Muscle of leg (tissue), 3 donors: ENCODE measurements at regions not wholly inside any gene's neighbourhood (a gene's known extent, or its start where the extent isn't known, plus 50 kb on each side); places are given as distances from the start of the nearest gene placed in this dataset.

Experiments
- DNase-seq: peaks from one replicate; pipeline ENCODE4 v3.0.0; 2013
- H3K27ac ChIP-seq: one replicate; pipeline ENCODE4 v1.5.1; 2013; ENCODE audit warnings: mild to moderate bottlenecking, low read length, control low read depth
- H3K27me3 ChIP-seq: one replicate; pipeline ENCODE4 v1.6.1; 2013; ENCODE audit warnings: low read length; ENCODE audit not compliant: control insufficient read depth, insufficient read depth
- H3K36me3 ChIP-seq: one replicate; pipeline ENCODE4 v1.6.1; 2013; ENCODE audit warnings: low read length; ENCODE audit not compliant: control insufficient read depth, insufficient read depth
- H3K4me1 ChIP-seq: one replicate; pipeline ENCODE4 v1.6.1; 2013; ENCODE audit warnings: low read length; ENCODE audit not compliant: control insufficient read depth, insufficient read depth
- H3K4me3 ChIP-seq: one replicate; pipeline ENCODE4 v1.5.1; 2013; ENCODE audit warnings: low read length, control low read depth
- H3K9me3 ChIP-seq: replicated peaks from 2 replicates; pipeline ENCODE4 v1.6.1; 2013; ENCODE audit warnings: low read depth, low read length; ENCODE audit not compliant: control insufficient read depth
- WGBS: methylation state at CpG from one replicate; pipeline ENCODE4 v1.1.5; 2013; ENCODE audit warnings: missing lambda C conversion rate; ENCODE audit not compliant: insufficient coverage; 5-methylcytosine and 5-hydroxymethylcytosine counted together

DNA sequence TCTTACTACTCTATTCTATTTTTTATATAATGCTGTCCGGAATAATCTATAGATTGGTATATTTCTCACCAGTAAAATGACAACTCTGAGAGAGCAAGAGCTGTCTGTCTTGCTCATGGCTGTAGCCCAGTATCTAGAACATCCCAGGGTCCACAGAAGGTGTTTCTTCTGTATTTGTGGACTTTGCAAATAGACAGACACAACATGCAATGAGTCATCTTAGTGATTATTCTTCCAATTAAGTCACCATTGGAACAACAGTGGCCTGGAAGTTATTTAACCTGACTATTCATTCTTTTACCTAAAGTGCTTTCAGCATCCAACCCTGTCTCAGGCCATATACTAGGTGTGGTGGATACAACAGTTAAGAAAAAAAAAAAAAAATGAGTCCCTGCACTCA lies 179.5 kb downstream of the PPARGC1A start:
- no CpG with 5 or more reads among the region's 1 CpG for WGBS
- Histone ChIP-seq H3K4me3 (no peak overlapping the region), H3K36me3 (no peaks in the 10 kb centered on the region), H3K9me3 (no peaks in the 10 kb centered on the region), H3K27me3 (no peaks in the 10 kb centered on the region), H3K27ac (no peak overlapping the region), H3K4me1 (no peaks in the 10 kb centered on the region)
- DNase-seq = no peak

DNA sequence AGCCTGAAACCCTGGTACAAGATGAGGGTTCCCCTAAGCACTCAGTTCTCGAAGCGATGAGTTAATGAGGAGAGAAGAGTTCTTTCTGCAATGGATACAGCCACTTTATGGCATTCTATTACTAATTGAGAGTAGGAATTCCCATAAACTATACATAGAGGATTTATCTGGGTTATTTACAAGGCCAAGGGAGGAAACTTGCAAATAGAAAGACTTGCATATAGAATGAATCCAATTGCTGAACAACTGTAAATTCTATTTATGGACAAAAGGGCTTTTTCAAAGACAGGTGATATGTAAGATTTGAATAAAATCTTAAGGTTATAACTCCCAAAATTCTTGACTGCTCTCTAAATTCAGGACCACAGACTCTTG lies 182.2 kb downstream of the PPARGC1A start:
- H3K27ac ChIP-seq = no peak overlapping the region
- H3K9me3 ChIP-seq = no peaks in the 10 kb centered on the region
- no peaks in the 10 kb centered on the region for H3K4me1 ChIP-seq
- no peak for DNase-seq
- no CpG with 5 or more reads among the region's 2 CpGs for WGBS
- no peak overlapping the region for H3K4me3 ChIP-seq
- no peaks in the 10 kb centered on the region for H3K27me3 ChIP-seq
- no peaks in the 10 kb centered on the region for H3K36me3 ChIP-seq

DNA sequence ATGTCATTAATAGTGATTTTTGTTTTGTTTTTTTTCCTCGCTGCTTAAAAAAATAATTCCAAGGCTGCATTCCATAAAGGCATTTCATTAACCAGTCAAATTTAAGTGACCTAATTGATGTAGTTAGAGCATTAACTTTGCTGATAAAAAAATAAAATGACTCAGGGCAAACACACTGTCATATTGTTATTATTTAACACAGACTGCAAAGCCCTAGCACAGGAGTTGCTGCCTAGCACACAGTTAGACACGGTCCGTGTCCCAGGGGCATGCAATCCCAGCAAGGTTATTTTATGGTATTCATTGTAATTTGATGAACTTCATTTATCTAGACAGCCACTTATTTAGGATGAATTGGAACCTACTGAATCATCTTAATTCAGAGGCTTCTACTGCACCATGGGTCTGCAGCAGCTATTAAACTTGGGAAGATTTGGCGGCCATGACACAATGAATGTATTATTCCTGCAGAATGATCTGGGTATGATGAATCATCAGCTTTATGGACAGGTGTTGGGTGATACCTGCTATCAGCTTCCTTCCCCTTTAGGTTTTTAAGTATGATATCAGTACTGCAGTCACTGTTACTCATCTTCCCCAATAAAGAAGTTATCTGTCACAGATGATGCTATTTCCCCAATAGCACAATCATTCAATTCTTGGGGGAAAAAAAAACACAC lies 182.7 kb downstream of the PPARGC1A start:
- no peak for DNase-seq
- Histone ChIP-seq H3K9me3 (no peaks in the 10 kb centered on the region), H3K27ac (no peak overlapping the region), H3K4me3 (no peak overlapping the region), H3K4me1 (no peaks in the 10 kb centered on the region), H3K36me3 (no peaks in the 10 kb centered on the region), H3K27me3 (no peaks in the 10 kb centered on the region)
- WGBS = no CpG with 5 or more reads among the region's 4 CpGs

DNA sequence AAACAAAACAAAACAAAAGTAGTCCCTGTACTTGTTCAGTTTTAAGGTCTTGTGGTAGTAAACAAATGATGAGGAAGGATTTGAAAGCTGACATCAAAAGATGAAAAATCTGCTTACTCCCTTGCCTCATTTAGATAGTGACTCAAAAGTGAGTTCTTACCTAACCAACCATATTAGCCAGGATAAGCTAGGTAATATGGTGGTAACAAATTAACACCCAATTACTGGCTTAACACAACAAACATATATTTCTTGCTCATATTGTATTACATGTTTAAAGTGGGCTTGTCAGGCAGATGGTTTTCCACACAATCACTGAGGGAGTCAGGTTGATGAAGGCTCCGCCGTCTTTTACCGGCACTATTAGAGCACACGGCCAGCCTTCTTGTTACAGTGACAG lies 189.7 kb downstream of the PPARGC1A start:
- Histone ChIP-seq H3K27me3 (no peaks in the 10 kb centered on the region), H3K4me1 (no peaks in the 10 kb centered on the region), H3K27ac (no peak overlapping the region), H3K9me3 (no peaks in the 10 kb centered on the region), H3K4me3 (no peak overlapping the region), H3K36me3 (no peaks in the 10 kb centered on the region)
- WGBS = 90% methylated on average over 4 of the region's 4 CpGs
- no peak for DNase-seq

DNA sequence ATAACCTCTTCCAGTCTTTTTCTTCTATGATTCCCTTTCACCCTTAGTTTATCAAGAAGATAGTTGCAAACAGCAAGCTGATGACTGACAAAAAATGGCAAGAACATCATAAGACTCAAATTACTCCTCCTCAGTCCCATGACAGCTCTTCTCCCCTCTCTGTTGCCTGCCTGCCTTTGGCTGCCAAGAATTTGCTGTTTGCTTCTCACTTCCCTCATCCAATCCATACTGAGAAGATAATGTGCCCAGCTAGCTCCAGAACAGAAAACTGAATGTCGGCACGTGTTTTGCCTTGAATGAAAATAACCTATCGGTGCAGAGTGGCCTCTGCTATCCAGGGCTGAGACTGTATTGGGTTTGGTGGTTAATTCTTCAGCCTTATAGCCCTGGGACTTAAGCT lies 192.1 kb downstream of the PPARGC1A start:
- peak; percentile 4 for DNase-seq
- Histone ChIP-seq H3K4me1 (no peaks in the 10 kb centered on the region), H3K36me3 (no peaks in the 10 kb centered on the region), H3K9me3 (no peaks in the 10 kb centered on the region), H3K4me3 (no peak overlapping the region), H3K27me3 (no peaks in the 10 kb centered on the region), H3K27ac (no peak overlapping the region)
- 96% methylated on average over 3 of the region's 3 CpGs for WGBS

DNA sequence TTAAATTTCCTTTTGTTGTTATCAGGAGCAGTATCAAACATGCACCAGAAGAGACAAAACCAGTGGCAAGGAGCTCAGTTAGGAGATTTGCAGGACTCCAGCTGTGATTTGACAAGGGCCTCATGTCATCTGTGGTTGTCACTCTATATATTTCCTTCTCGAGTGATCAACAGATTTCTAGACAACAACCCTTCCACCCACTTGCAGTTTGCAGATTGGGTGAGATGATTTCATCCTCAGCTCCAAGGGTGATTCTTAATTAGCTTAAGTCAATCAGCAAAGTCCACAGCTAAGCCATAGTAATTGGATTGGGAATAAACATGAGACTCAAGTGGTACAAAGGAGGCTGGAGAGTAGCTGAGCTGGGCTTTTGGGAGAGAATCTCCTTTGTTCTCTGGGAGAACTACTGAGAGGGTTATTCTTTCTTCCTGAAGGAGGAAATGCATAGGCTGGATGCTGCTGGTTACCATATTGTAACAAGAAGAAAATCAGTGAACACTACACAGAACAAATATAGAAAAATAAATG lies 192.8 kb downstream of the PPARGC1A start:
- Histone ChIP-seq H3K4me3 (no peak overlapping the region), H3K4me1 (no peaks in the 10 kb centered on the region), H3K27me3 (no peaks in the 10 kb centered on the region), H3K36me3 (no peaks in the 10 kb centered on the region), H3K27ac (no peak overlapping the region), H3K9me3 (no peaks in the 10 kb centered on the region)
- no peak for DNase-seq
- no CpG with 5 or more reads among the region's 1 CpG for WGBS

DNA sequence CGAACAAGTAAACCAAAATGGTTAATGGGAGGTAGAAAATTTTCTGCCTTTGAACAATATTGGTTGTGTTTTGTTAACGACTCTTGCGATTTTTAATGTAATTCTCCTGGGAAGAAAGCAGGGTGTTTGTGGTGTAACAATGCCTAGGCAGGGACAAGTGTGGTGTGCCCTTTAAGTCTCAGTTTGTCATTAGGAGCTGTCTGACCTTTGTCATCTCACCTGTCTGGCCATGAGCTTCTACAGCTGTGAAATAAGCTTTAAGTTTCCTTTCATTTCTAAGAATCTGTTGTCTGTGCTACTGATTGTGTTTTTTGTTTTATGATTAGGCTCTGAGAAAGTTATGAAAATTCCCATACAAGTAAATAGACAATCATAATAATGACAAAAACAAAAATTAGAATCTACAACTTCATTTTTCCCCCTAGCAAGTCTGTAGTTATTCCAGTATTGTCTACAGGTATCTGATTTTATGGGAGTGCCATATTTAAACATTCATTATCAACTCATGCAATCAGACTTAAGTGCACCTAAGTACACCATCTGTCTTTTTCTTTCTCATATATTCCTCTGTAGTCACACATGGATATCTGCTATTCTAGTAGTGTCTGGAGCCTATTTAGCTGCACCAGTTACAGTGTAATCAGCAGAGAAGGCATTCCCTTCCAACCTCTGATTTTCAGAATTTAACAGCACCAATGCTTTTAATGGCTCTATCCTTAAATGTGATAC lies 203.5 kb downstream of the PPARGC1A start:
- no peaks in the 10 kb centered on the region for H3K4me1 ChIP-seq
- no peaks in the 10 kb centered on the region for H3K36me3 ChIP-seq
- H3K9me3 ChIP-seq = peaks cover 2% of the 10 kb centered on the region
- WGBS = 87% methylated on average over 3 of the region's 3 CpGs
- no peak overlapping the region for H3K4me3 ChIP-seq
- no peaks in the 10 kb centered on the region for H3K27me3 ChIP-seq
- H3K27ac ChIP-seq = no peak overlapping the region
- DNase-seq = no peak

DNA sequence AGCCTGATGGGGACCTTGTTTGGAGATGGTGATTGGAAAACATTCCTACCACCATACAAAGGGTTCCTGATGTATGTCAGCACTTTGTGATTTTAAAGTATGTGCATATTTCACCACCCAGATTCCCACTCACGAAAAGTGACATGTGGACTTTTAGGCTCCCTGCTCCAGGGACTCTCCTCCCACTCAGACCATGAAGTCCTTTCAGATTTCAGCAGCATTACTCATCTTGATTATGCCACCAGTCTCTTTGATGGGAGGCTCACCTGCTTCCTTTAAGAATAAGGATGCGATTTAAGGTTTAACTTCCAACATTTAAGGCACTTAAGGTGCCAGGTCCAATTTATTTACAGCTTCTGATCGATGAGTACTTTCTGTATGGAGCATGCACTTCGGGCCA lies 204.4 kb downstream of the PPARGC1A start:
- H3K4me3 ChIP-seq = no peak overlapping the region
- 77% methylated on average over 3 of the region's 4 CpGs for WGBS
- H3K36me3 ChIP-seq = no peaks in the 10 kb centered on the region
- H3K27ac ChIP-seq = no peak overlapping the region
- no peaks in the 10 kb centered on the region for H3K27me3 ChIP-seq
- no peak for DNase-seq
- peaks cover 2% of the 10 kb centered on the region for H3K9me3 ChIP-seq
- no peaks in the 10 kb centered on the region for H3K4me1 ChIP-seq

DNA sequence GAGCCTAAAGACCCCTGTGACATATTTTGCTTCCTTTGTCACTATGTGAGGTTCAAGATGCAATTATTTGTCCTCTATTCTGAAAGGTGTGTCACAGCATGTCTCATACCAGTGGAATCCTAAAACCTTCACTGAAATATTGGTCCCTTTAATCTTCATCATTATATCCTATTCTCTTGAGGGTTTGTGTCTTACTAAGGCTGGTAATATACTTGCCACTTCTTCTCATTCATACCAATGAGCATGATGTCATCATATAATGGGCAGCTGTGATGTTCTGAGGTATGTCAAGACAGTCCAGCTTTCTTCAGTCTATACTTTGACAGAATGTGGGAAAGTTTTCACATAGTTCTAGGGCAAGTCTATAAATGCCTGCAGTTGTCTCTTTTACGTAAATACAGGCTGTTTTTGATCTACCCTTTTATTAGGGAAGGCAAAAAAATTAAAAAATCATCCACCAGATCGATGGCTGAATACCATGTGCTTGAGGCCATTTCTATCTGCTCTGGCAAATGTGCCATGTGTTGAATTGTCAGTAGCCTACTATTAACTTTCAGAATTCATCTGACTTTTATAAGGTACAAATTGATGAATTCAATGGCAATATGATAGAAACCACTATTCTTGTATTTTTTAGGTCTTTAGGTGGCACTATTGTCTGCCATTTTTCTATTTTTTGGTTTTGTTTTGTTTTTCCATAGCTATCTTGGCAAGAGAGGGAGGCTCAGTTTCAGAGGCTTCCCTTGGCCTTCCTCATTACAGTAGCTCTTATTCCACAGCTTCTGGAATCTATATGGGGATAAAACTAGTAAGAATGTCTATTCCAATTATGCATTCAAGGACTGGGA lies 209.0 kb downstream of the PPARGC1A start:
- no peaks in the 10 kb centered on the region for H3K4me1 ChIP-seq
- H3K9me3 ChIP-seq = no peaks in the 10 kb centered on the region
- no peaks in the 10 kb centered on the region for H3K36me3 ChIP-seq
- peak; percentile 39 for DNase-seq
- H3K27ac ChIP-seq = no peak overlapping the region
- no peaks in the 10 kb centered on the region for H3K27me3 ChIP-seq
- WGBS = no CpG with 5 or more reads among the region's 2 CpGs
- no peak overlapping the region for H3K4me3 ChIP-seq

DNA sequence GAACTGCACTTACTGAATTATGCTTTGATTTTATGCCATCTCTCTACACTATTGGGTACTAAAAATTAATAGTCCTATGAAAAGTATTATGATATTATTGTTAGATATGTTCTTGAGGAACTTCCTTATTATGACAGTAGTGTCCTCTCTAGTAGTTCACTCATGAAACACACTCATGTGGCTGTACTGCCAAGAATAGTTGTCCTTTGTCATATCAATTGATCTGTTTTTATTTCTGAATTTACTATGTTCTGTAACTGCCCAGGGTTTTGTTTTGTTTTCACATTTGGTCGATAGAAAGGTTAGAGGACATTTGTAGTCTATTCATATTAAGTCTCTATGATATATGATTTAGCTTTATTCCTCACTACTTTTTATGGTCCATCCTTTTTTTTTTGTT lies 215.2 kb downstream of the PPARGC1A start:
- Histone ChIP-seq H3K9me3 (no peaks in the 10 kb centered on the region), H3K4me1 (no peaks in the 10 kb centered on the region), H3K4me3 (no peak overlapping the region), H3K27me3 (no peaks in the 10 kb centered on the region), H3K36me3 (no peaks in the 10 kb centered on the region), H3K27ac (no peak overlapping the region)
- DNase-seq = no peak
- no CpG with 5 or more reads among the region's 1 CpG for WGBS
